Amygdala (tissue), 56 donors: ENCODE measurements at regions not wholly inside any gene's neighbourhood (a gene's known extent, or its start where the extent isn't known, plus 50 kb on each side); places are given as distances from the start of the nearest gene placed in this dataset.
"Not testable (repeated sequence)": the region's sequence is repeated elsewhere in the genome, so short reads cannot be mapped to it uniquely, and the experiment has no call there.

Experiments
- DNase-seq, 56 donors: peaks; one replicate each; lab custom pipeline; 2025; lab: John Stamatoyannopoulos, UW

GRCh38 chr11:90757849-90758494 is 535.1 kb upstream of the CHORDC1 start:
- DNase-seq, result no peak

- DNase-seq, result no peak
Observed at GRCh38 chr11:90756617-90757016, 533.8 kb upstream of the CHORDC1 start.

GRCh38 chr11:90753546-90753945 is 530.7 kb upstream of the CHORDC1 start:
- DNase-seq, result no peak

GRCh38 chr11:90747057-90747456 is 524.2 kb upstream of the CHORDC1 start:
- DNase-seq, result no peak

- no peak for DNase-seq
Observed at GRCh38 chr11:90744169-90744568, 521.3 kb upstream of the CHORDC1 start.

- DNase-seq, result no peak
Observed at GRCh38 chr11:90738799-90739198, 516.0 kb upstream of the CHORDC1 start.

- no peak for DNase-seq
Observed at GRCh38 chr11:90737444-90738050, 514.7 kb upstream of the CHORDC1 start.

- no peak for DNase-seq
Observed at GRCh38 chr11:90732486-90732885, 509.6 kb upstream of the CHORDC1 start.

GRCh38 chr11:90723475-90723874 is 500.6 kb upstream of the CHORDC1 start:
- no peak for DNase-seq

GRCh38 chr11:90722552-90723190 is 499.8 kb upstream of the CHORDC1 start:
- DNase-seq, result no peak

GRCh38 chr11:90717522-90717921 is 494.7 kb upstream of the CHORDC1 start:
- DNase-seq, result no peak

GRCh38 chr11:90705661-90706060 is 482.8 kb upstream of the CHORDC1 start:
- DNase-seq, result no peak

GRCh38 chr11:90704510-90704909 is 481.7 kb upstream of the CHORDC1 start:
- no peak for DNase-seq

GRCh38 chr11:90701716-90702115 is 478.9 kb upstream of the CHORDC1 start:
- no peak for DNase-seq

- no peak for DNase-seq
Observed at GRCh38 chr11:90700789-90701439, 478.1 kb upstream of the CHORDC1 start.

- DNase-seq, result no peak
Observed at GRCh38 chr11:90699791-90700400, 477.0 kb upstream of the CHORDC1 start.

- DNase-seq, result no peak
Observed at GRCh38 chr11:90698238-90698637, 475.4 kb upstream of the CHORDC1 start.

- not testable (repeated sequence) for DNase-seq
Observed at GRCh38 chr11:90675496-90675895, 452.6 kb upstream of the CHORDC1 start.

GRCh38 chr11:90669094-90669493 is 446.2 kb upstream of the CHORDC1 start:
- no peak for DNase-seq

- DNase-seq, result no peak
Observed at GRCh38 chr11:90668502-90668901, 445.7 kb upstream of the CHORDC1 start.

GRCh38 chr11:90661233-90661632 is 438.4 kb upstream of the CHORDC1 start:
- DNase-seq, result no peak
